Ishikawa (cell line): ENCODE measurements at regions not wholly inside any gene's neighbourhood (a gene's known extent, or its start where the extent isn't known, plus 50 kb on each side); places are given as distances from the start of the nearest gene placed in this dataset.

Source experiments
- CEBPB ChIP-seq: IDR thresholded peaks from 2 replicates; pipeline ENCODE4 v1.6.1; 2012
- CREB1 ChIP-seq: IDR thresholded peaks from 2 replicates; pipeline ENCODE4 v1.6.1; 2012; ENCODE audit warnings: low read depth
- EP300 ChIP-seq: IDR thresholded peaks from 2 replicates; pipeline ENCODE4 v1.6.1; 2012; ENCODE audit warnings: borderline replicate concordance
- FOXM1 ChIP-seq: IDR thresholded peaks from 2 replicates; pipeline ENCODE4 v1.6.1; 2012; ENCODE audit warnings: low read depth, borderline replicate concordance
- RAD21 ChIP-seq: IDR thresholded peaks from 2 replicates; pipeline ENCODE4 v1.6.1; 2012; ENCODE audit warnings: low read depth
- YY1 ChIP-seq: IDR thresholded peaks from 2 replicates; pipeline ENCODE4 v1.6.1; 2012; ENCODE audit warnings: low read depth
- TF ChIP-seq, protein P1 (sequence below): IDR thresholded peaks from 2 replicates; pipeline ENCODE4 v1.6.1; 2012
- TF ChIP-seq, protein P2 (sequence below): IDR thresholded peaks from 2 replicates; pipeline ENCODE4 v1.6.1; 2012
- TF ChIP-seq, protein P3 (sequence below): IDR thresholded peaks from 2 replicates; pipeline ENCODE4 v1.6.1; 2012; ENCODE audit warnings: low read depth, mild to moderate bottlenecking

DNA sequence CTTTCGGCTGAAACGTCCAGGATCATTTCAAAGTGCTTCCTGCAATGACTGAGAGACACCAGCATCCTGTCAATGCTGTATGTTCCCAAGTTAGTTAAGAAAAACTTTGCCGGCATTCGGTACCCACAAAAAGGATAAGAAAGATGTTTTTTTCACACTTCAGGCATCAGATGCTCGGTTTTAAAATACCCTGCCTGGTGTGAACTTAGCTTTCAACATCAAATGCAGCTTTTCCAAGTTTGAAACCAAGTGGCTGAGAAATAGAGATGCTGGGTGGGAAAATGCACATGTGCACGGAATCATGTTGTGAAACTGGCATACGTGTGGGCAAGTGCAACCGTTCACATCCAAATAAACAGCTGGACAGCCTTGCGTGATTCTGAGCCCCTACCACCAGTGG is 254.9 kb upstream of the IGF1R start:
- TF ChIP-seq EP300 (no peak), RAD21 (no peak), CREB1 (no peak), CEBPB (no peak), YY1 (no peak), FOXM1 (no peak)
- TF ChIP-seq, protein P1, sequence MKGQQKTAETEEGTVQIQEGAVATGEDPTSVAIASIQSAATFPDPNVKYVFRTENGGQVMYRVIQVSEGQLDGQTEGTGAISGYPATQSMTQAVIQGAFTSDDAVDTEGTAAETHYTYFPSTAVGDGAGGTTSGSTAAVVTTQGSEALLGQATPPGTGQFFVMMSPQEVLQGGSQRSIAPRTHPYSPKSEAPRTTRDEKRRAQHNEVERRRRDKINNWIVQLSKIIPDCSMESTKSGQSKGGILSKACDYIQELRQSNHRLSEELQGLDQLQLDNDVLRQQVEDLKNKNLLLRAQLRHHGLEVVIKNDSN = no peak
- TF ChIP-seq, protein P2, sequence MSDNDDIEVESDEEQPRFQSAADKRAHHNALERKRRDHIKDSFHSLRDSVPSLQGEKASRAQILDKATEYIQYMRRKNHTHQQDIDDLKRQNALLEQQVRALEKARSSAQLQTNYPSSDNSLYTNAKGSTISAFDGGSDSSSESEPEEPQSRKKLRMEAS = no peak
- TF ChIP-seq, protein P3, sequence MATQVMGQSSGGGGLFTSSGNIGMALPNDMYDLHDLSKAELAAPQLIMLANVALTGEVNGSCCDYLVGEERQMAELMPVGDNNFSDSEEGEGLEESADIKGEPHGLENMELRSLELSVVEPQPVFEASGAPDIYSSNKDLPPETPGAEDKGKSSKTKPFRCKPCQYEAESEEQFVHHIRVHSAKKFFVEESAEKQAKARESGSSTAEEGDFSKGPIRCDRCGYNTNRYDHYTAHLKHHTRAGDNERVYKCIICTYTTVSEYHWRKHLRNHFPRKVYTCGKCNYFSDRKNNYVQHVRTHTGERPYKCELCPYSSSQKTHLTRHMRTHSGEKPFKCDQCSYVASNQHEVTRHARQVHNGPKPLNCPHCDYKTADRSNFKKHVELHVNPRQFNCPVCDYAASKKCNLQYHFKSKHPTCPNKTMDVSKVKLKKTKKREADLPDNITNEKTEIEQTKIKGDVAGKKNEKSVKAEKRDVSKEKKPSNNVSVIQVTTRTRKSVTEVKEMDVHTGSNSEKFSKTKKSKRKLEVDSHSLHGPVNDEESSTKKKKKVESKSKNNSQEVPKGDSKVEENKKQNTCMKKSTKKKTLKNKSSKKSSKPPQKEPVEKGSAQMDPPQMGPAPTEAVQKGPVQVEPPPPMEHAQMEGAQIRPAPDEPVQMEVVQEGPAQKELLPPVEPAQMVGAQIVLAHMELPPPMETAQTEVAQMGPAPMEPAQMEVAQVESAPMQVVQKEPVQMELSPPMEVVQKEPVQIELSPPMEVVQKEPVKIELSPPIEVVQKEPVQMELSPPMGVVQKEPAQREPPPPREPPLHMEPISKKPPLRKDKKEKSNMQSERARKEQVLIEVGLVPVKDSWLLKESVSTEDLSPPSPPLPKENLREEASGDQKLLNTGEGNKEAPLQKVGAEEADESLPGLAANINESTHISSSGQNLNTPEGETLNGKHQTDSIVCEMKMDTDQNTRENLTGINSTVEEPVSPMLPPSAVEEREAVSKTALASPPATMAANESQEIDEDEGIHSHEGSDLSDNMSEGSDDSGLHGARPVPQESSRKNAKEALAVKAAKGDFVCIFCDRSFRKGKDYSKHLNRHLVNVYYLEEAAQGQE = no peak
